GM18505 (cell line): ENCODE measurements at regions not wholly inside any gene's neighbourhood (a gene's known extent, or its start where the extent isn't known, plus 50 kb on each side); places are given as distances from the start of the nearest gene placed in this dataset.
A peak's percentile ranks its signal among the peaks of the same experiment; 100 is the strongest.
"Not testable (repeated sequence)": the region's sequence is repeated elsewhere in the genome, so short reads cannot be mapped to it uniquely, and the experiment has no call there.

Experiments used
- ATAC-seq: cut with Tn5 transposase; IDR thresholded peaks from one replicate; pipeline ENCODE4 v1.9.1; 2021; ENCODE audit not compliant: unreplicated experiment
- POLR2A ChIP-seq: IDR thresholded peaks from 4 replicates; pipeline ENCODE4 v1.6.1; 2011; ENCODE audit warnings: borderline replicate concordance; ENCODE audit not compliant: insufficient read depth, insufficient read length; ENCODE audit errors: extremely low read depth

DNA sequence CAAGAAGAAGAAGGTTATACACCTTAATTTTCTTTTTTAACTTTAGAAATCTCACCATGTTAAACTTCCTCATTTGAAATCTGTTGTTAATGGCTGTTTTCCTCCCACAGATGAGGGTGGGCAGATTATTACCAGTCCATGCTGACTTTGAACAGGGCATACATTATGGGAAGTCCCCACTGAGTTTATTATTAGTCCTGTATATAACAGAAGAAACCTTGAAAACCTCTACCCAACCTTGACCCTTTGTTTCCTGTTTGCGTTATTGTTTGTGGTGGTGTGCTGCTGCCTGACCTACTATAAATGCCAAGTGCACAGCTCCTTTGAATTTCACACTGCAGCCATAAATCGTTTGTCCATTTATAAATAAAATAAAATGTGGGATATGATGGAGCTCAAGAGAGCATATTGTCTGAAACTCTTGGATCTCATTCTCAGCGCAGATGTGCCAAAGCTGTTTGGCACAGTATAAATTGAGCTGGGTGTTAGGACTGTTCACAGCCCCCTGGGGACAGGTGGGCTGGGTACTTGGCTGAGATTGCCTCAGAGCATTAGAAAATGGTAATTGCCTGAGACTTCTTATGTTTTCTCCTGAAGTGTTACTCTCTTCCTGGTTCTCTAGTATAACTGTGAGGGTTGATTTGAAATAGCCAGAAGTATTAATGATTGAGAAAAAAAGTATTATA is 139.6 kb downstream of the SPATA31D1 start:
- no peak for TF ChIP-seq POLR2A
- ATAC-seq, result peak; percentile 88

DNA sequence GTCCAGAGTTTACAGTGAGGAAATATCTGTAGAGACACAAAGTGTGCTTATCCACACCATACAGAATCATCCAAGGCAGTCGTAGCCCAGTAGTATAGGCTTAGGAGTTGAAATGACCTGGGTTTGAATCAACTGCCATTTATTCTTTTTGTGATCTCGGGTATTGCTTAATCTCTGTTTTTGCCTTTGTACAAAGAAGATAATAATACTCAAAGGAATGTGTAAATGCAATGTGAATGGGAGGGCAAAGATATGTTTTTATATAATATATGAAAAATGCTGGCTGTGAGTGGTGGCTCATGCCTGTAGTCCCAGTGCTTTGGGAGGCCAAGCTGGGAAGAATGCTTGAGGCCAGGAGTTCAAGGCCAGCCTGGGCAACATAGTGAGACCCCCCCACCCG is 141.1 kb downstream of the SPATA31D1 start:
- no peak for TF ChIP-seq POLR2A
- ATAC-seq, result no peak

DNA sequence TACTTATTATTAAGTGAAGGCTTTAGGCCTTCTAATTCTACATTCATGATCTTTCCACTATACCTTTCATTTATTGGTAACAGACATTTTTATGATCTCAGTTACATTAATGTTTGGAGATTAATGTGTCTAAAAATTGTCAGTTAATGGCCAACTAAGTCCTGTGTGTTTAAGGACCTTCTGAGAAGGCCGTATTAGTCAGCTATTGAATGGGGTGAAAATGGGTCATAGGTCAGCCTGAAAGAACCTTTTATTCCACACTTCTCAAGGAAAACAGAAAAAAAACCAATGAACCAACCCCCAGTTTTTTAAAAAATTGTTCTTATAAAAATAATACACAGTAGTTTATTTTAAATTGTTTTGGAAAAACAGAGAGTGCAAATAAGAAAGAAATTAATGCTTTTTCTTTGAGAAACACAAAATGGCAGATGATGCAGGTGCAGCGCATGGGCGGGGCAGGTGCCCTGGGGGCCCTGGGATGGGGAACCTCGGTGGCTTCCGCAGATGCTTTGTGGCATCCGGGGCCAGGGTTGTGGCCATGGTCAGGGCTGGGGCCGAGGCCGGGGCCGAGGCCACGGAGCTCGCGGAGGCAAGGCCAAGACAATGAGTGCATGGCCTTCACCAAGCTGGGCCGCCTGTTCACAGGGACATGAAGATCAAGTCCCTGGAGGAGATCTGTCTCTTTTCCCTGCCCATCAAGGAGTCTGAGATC is 141.9 kb downstream of the SPATA31D1 start:
- no peak for ATAC-seq
- no peak for TF ChIP-seq POLR2A

DNA sequence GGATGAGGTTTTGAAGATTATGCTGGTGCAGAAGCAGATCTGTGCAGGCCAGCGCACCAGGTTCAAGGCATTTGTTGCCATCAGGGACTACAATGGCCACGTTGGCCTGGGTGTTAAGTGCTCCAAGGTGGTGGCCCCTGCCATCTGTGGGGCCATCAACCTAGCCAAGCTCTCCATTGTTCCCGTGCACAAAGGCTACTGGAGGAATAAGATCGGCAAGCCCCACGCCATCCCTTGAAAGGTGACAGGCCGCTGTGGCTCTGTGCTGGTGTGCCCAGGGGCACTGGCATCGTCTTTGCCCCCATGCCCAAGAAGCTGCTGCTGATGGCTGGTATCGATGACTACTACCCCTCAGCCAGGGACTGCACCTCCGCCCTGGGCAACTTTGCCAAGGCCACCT is 142.5 kb downstream of the SPATA31D1 start:
- TF ChIP-seq POLR2A, result no peak
- no peak for ATAC-seq

DNA sequence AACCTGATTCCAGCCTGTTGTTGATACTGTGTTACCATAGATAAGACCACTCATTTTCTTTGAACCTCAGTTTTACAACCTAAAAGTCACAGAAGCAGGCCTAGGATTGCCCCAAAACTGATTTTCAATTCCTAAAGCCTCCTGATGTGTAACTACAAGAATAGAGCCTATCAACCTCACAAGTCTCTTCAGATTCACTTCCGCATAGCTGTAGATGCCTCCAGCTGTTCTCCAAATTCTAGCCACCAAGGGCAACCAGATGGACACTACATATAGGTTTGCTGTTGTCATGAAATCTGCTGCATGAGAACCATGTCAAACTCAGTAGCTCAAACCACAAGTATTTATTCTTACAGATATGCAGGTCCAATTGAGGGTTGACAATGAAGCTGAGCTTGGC is 143.5 kb downstream of the SPATA31D1 start:
- no peak for ATAC-seq
- no peak for TF ChIP-seq POLR2A

DNA sequence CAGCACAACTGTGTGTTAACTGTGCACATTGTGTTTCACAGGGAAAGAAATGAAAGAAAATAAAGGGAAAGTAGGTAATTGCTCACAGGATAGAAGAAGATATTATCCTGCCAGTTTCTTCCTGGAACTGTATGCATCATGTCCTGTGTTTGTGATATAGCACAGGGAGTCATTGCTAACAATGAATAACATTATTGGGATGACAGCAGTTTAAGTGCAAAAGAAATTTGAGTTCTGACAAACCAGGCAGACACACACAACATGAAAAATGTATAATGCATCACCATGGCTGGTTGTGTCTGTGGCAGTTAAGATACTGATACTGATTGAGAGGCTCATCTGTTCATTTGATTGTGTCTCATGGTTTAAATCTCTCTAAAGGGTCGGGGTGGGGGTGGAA is 145.4 kb downstream of the SPATA31D1 start:
- ATAC-seq, result no peak
- no peak for TF ChIP-seq POLR2A

DNA sequence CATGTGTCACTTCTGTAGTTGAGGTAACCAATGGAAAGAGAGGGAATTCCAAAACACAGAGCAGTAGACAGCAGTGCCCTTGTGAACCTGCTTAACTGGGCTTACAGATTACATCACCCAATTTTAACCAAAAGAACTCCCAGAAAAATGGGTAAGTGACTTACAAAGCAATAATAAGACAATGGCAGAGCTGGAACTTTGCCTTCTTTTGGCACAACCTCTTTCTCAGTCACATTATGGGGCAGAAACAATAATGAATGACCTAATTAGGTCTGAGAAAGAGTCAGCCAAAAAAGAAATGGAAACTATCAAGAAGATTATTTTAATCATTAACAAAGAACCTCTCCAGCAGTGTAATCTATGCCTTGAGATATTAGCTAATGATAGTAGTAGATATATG is 146.5 kb downstream of the SPATA31D1 start:
- no peak for ATAC-seq
- TF ChIP-seq POLR2A, result no peak

DNA sequence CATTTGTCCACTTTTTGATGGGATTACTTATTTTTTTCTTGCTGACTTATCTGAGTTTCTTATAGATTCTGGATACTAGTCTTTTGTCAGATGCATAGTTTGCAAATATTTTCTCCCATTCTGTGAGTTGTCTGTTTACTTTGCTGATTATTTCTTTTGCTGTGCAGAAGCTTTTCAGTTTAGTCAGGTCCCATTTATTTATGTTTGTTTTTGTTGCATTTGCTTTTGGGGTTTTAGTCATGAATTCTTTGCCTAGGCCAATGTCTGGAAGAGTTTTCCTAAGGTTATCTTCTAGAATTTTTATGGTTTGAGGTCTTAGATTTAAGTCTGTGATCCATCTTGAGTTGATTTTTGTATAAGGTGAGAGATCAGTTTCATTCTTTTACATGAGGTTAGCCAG is 149.5 kb downstream of the SPATA31D1 start:
- not testable (repeated sequence) for ATAC-seq

DNA sequence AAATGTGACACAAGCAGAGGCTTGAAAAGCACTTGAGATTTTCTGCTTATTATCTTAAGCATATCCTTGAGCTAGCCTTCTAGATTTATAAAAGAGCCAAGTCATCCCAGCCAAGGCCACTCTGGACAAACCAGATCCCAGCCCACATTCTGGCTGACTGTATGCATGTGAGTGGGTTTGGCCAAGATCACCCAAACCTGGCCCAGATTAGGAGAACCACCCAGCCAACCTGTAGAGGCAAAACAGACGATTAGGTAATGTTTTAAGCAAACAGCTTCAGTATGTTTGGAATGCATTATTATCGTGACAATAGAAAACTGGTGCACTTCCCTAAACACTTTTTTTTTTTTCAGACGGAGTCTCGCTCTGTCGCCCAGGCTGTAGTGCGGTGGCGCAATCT is 151.9 kb downstream of the SPATA31D1 start:
- no peak for TF ChIP-seq POLR2A
- ATAC-seq, result no peak

DNA sequence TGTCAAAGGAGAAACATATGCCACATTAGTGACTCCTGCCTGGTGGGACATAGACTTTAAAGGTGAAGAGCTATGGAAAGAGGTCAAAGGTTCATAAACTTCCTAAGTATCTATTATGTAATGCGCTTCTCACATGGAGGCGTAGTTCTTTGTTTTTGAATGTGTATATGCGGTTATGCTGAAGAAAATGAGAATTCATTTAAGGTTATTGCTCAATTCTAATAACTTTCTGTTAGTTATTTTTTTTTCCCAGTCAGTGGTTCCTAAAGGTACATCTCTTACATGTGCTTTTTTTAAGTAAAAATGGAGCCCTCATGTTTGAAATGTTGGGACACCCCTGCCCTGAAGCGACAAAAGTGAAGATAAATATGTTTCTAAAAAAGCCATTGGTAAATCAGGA is 156.2 kb downstream of the SPATA31D1 start:
- no peak for TF ChIP-seq POLR2A
- ATAC-seq, result no peak

DNA sequence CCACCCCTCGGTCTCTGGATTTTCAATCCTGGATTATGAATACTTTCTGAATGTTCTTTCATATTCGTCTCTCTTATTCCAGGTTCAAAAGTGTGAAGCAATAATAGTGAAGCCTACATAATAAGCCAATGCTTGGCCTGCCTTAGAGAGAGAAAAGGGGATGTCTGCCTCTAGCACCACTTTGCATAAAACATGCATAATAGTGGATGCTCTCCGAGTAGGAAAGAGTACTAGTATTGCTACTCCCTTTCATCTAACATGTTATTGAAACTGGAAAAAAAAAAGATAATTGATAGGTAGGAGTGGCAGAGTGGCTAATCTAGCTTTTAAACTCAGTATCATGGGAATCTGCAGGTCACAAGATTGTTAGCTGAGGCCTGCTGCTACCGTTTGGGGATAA is 158.1 kb downstream of the SPATA31D1 start:
- TF ChIP-seq POLR2A, result no peak
- ATAC-seq, result no peak

DNA sequence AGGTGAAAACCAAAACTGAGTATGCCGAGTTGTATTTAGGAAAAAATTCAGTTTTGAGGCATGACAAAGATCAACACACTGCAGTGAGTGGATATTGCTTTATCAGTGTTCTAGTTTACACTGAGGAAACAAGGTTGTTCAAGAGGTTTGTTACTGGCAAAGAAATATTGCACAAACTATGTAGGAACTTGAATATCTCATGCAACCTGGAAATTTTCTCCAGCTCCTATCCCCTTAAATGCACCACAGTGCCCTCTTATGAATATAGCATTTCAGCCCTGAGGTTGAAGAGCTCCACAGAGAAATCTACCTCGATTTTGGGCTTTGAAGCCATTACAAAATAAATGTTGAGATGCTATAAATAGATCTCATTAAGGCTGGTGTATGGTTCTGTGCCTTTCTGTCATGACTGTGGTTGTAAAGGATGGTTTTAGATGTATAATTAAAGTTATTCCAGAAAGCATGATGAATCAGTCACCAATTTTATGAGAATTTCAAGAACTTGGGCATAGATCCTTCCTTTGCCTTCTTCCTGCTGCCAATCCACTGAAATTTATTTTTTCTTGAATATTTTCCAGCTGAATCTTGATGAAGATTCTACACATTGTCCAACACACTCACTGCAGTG is 159.3 kb downstream of the SPATA31D1 start:
- no peak for ATAC-seq
- no peak for TF ChIP-seq POLR2A

DNA sequence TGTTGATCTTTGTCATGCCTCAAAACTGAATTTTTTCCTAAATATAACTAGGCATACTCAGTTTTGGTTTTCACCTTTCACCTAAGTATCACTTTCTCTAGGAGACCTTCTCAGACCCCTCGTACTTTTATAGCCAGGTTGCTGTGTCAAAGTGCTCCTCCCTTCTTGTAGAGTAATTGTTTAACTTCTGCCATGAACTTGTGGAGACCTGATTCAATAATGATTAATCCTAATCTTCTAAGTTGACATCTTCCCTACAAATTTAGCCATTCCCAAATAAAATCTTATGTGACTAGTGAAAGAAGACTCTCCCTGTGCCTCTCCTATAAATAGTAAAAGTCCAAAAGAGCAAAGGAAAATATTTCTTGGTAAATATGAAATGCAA is 159.8 kb downstream of the SPATA31D1 start:
- TF ChIP-seq POLR2A, result no peak

DNA sequence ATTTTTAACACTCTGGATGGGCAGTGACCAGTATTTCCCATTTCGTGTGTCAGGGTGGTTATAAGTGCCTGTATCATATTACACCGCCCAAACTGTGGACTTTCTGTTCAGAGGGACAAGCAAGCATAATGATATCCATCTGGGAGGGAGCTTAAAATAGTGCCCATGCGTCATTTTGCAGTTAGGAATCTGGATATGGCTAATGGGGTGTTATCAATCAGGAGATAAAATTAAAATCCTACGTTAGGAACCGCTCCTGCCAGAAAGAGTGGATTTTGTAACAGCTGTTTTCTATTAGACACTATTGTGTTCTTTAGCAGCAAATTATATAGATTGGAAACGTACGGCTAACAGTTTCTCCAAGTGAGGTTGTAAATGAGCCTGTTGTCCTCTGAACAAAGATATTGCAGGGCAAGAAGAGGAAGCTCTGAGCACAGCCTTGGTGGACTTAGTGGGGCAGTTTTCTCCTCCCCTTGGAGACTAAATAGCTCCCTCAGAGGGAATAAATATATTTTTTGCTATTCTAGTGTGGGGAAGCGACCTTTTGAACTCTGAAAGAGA is 160.4 kb downstream of the SPATA31D1 start:
- no peak for TF ChIP-seq POLR2A
- no peak for ATAC-seq

More for the DNA sequence above, 159.8 kb downstream of the SPATA31D1 start:
- no peak for ATAC-seq
